22Rv1 (cell line): ENCODE measurements at regions not wholly inside any gene's neighbourhood (a gene's known extent, or its start where the extent isn't known, plus 50 kb on each side); places are given as distances from the start of the nearest gene placed in this dataset.

Source experiments
- CTCF ChIP-seq: fragments of 450-650 bp; IDR thresholded peaks from 2 replicates; pipeline ENCODE4 v1.5.1; 2017; ENCODE audit warnings: mild to moderate bottlenecking
- ZFX ChIP-seq: fragments of 450-650 bp; IDR thresholded peaks from 2 replicates; pipeline ENCODE4 v1.6.1; 2017; ENCODE audit warnings: antibody characterized with exemption, borderline replicate concordance

GRCh38 chrX:9301836-9302235 is 163.0 kb upstream of the TBL1X start:
- TF ChIP-seq CTCF (no peak), ZFX (no peak)
